HUES48 (cell line): ENCODE measurements at regions not wholly inside any gene's neighbourhood (a gene's known extent, or its start where the extent isn't known, plus 50 kb on each side); places are given as distances from the start of the nearest gene placed in this dataset.
"Not testable (repeated sequence)": the region's sequence is repeated elsewhere in the genome, so short reads cannot be mapped to it uniquely, and the experiment has no call there.

Experiments used
- H3K27ac ChIP-seq: one replicate; pipeline ENCODE4 v1.7.0; 2013; ENCODE audit warnings: low read depth, low read length, inconsistent platforms
- H3K27me3 ChIP-seq: 2 replicates; pipeline ENCODE4 v1.6.1; 2013; ENCODE audit warnings: mild to moderate bottlenecking, low read length; ENCODE audit not compliant: control insufficient read depth, insufficient read depth
- H3K36me3 ChIP-seq: 2 replicates; pipeline ENCODE4 v1.6.1; 2013; ENCODE audit warnings: low read length; ENCODE audit not compliant: control insufficient read depth, insufficient read depth
- H3K4me1 ChIP-seq: 2 replicates; pipeline ENCODE4 v1.6.1; 2013; ENCODE audit warnings: mild to moderate bottlenecking, low read length; ENCODE audit not compliant: control insufficient read depth, insufficient read depth
- H3K4me3 ChIP-seq: 2 replicates; pipeline ENCODE4 v1.5.1; 2013; ENCODE audit warnings: mild to moderate bottlenecking, low read depth, low read length
- H3K9ac ChIP-seq: 2 replicates; pipeline ENCODE4 v1.6.1; 2013; ENCODE audit warnings: mild to moderate bottlenecking, low read depth, low read length, moderate library complexity
- H3K9me3 ChIP-seq: 2 replicates; pipeline ENCODE4 v1.6.1; 2013; ENCODE audit warnings: low read length; ENCODE audit not compliant: control insufficient read depth, insufficient read depth

GRCh38 chr5:163944738-163945137, 439.3 kb downstream of the MAT2B start:
- Histone ChIP-seq H3K4me3 (no peak overlapping the region), H3K27me3 (no peaks in the 10 kb centered on the region), H3K9me3 (no peaks in the 10 kb centered on the region), H3K27ac (no peak overlapping the region), H3K4me1 (no peaks in the 10 kb centered on the region), H3K36me3 (no peaks in the 10 kb centered on the region), H3K9ac (no peak overlapping the region)

- Histone ChIP-seq H3K9ac (no peak overlapping the region), H3K27me3 (no peaks in the 10 kb centered on the region), H3K4me3 (no peak overlapping the region), H3K9me3 (no peaks in the 10 kb centered on the region), H3K27ac (no peak overlapping the region), H3K4me1 (no peaks in the 10 kb centered on the region), H3K36me3 (no peaks in the 10 kb centered on the region)
These were observed 442.6 kb downstream of the MAT2B start for GRCh38 chr5:163947848-163948666.

GRCh38 chr5:163950248-163950647, 444.8 kb downstream of the MAT2B start:
- no peak overlapping the region for H3K27ac ChIP-seq
- H3K4me3 ChIP-seq, result no peak overlapping the region
- H3K9ac ChIP-seq, result no peak overlapping the region
- H3K36me3 ChIP-seq, result no peaks in the 10 kb centered on the region
- H3K27me3 ChIP-seq, result no peaks in the 10 kb centered on the region
- H3K4me1 ChIP-seq, result no peaks in the 10 kb centered on the region
- H3K9me3 ChIP-seq, result no peaks in the 10 kb centered on the region

GRCh38 chr5:163951069-163951468, 445.6 kb downstream of the MAT2B start:
- no peak overlapping the region for H3K9ac ChIP-seq
- no peaks in the 10 kb centered on the region for H3K9me3 ChIP-seq
- no peaks in the 10 kb centered on the region for H3K27me3 ChIP-seq
- H3K27ac ChIP-seq, result no peak overlapping the region
- H3K4me1 ChIP-seq, result no peaks in the 10 kb centered on the region
- H3K36me3 ChIP-seq, result no peaks in the 10 kb centered on the region
- no peak overlapping the region for H3K4me3 ChIP-seq

- no peaks in the 10 kb centered on the region for H3K9me3 ChIP-seq
- no peaks in the 10 kb centered on the region for H3K27me3 ChIP-seq
- no peaks in the 10 kb centered on the region for H3K4me1 ChIP-seq
- no peak overlapping the region for H3K4me3 ChIP-seq
- H3K36me3 ChIP-seq, result no peaks in the 10 kb centered on the region
- H3K9ac ChIP-seq, result no peak overlapping the region
- no peak overlapping the region for H3K27ac ChIP-seq
These were observed 448.5 kb downstream of the MAT2B start for GRCh38 chr5:163953901-163954300.

GRCh38 chr5:163961230-163961629, 455.8 kb downstream of the MAT2B start:
- H3K4me1 ChIP-seq, H3K27ac ChIP-seq, H3K9me3 ChIP-seq, H3K4me3 ChIP-seq, H3K27me3 ChIP-seq, H3K9ac ChIP-seq, H3K36me3 ChIP-seq: not testable (repeated sequence)

- Histone ChIP-seq H3K4me1 (no peaks in the 10 kb centered on the region), H3K36me3 (no peaks in the 10 kb centered on the region), H3K27ac (no peak overlapping the region), H3K9me3 (no peaks in the 10 kb centered on the region), H3K27me3 (no peaks in the 10 kb centered on the region), H3K9ac (no peak overlapping the region), H3K4me3 (no peak overlapping the region)
These were observed 458.5 kb downstream of the MAT2B start for GRCh38 chr5:163963881-163964280.

GRCh38 chr5:163964671-163965070, 459.3 kb downstream of the MAT2B start:
- H3K27me3 ChIP-seq, result no peaks in the 10 kb centered on the region
- H3K9me3 ChIP-seq, result no peaks in the 10 kb centered on the region
- no peak overlapping the region for H3K9ac ChIP-seq
- no peaks in the 10 kb centered on the region for H3K36me3 ChIP-seq
- no peak overlapping the region for H3K27ac ChIP-seq
- no peaks in the 10 kb centered on the region for H3K4me1 ChIP-seq
- no peak overlapping the region for H3K4me3 ChIP-seq

GRCh38 chr5:163967268-163967667, 461.8 kb downstream of the MAT2B start:
- Histone ChIP-seq H3K36me3 (no peaks in the 10 kb centered on the region), H3K4me1 (no peaks in the 10 kb centered on the region), H3K27me3 (no peaks in the 10 kb centered on the region), H3K27ac (no peak overlapping the region), H3K9me3 (no peaks in the 10 kb centered on the region), H3K4me3 (no peak overlapping the region), H3K9ac (no peak overlapping the region)

GRCh38 chr5:163968651-163969050, 463.2 kb downstream of the MAT2B start:
- Histone ChIP-seq H3K9me3 (no peaks in the 10 kb centered on the region), H3K36me3 (no peaks in the 10 kb centered on the region), H3K9ac (no peak overlapping the region), H3K4me1 (no peaks in the 10 kb centered on the region), H3K4me3 (no peak overlapping the region), H3K27me3 (no peaks in the 10 kb centered on the region), H3K27ac (no peak overlapping the region)

GRCh38 chr5:163976696-163977095, 471.3 kb downstream of the MAT2B start:
- H3K9me3 ChIP-seq, result no peaks in the 10 kb centered on the region
- H3K4me1 ChIP-seq, result no peaks in the 10 kb centered on the region
- no peaks in the 10 kb centered on the region for H3K36me3 ChIP-seq
- H3K27me3 ChIP-seq, result no peaks in the 10 kb centered on the region
- no peak overlapping the region for H3K4me3 ChIP-seq
- no peak overlapping the region for H3K9ac ChIP-seq
- no peak overlapping the region for H3K27ac ChIP-seq
